GM03348 (cell line): ENCODE measurements at regions not wholly inside any gene's neighbourhood (a gene's known extent, or its start where the extent isn't known, plus 50 kb on each side); places are given as distances from the start of the nearest gene placed in this dataset.

Experiments used
- DNase-seq: peaks from one replicate; pipeline ENCODE4 v3.0.0; 2012; ENCODE audit warnings: low spot score

- DNase-seq: no peak
These were observed 252.3 kb downstream of the LY86 start for GRCh38 chr6:6840831-6841291.

GRCh38 chr6:6841571-6841970 lies 253.1 kb downstream of the LY86 start:
- DNase-seq: no peak

DNA sequence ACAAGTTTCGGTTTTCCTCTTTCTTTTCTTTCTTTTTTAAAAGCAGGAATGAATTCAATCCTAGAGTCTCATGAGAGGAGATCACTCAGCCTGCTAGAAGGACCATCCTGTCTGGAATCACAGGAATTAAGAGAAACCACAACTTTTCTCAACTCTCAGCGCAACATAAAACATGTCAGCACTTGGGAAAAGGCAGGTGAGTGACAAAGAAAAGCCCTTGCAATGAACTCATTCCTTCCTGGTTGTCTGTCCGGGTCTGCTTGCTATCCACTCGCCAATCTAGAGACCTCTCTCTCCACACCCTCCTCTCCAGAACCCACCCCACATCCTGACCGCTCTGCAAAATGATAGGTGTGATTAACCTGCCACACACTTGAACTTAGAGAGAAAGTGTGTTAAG lies 253.8 kb downstream of the LY86 start:
- DNase-seq: no peak

GRCh38 chr6:6843057-6843627 lies 254.6 kb downstream of the LY86 start:
- no peak for DNase-seq

GRCh38 chr6:6843777-6844176 lies 255.3 kb downstream of the LY86 start:
- DNase-seq: no peak

DNA sequence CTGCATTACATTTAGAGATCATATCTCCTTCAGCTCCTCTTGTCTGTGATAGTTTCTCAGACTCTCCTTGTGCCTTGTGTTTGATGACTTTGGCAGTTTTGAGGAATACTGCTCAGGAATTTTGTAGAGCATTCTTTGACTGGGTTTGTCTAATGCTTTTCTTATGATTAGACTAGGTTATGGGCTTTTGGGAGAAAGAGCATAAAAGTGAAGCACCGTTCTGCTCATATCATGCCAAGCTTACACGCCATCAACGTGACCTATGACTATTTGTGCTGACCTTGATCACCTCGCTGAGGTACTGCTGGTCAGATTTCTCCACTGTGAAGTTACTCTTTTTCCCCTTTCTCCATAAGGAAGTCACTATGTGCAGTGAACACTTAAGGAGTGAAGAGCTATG lies 256.0 kb downstream of the LY86 start:
- no peak for DNase-seq

DNA sequence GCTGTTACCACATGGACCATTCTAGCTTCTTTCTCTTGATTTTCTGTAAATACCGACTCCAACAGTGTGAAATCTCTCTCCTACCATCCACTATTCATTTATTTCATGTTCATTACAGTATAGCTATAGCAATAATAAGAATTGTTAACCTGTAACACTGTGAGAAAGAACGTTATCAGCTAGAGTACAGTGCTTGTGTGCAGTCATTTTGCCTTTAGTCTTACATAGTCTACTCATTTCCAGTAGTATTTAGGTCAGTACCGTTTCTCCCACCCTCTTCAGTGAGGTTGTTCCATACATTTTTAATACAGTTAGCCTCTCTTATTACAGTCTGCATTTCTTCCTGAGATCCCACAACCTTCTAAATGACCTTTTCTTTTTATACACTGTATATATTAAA lies 257.1 kb downstream of the LY86 start:
- DNase-seq: no peak

DNA sequence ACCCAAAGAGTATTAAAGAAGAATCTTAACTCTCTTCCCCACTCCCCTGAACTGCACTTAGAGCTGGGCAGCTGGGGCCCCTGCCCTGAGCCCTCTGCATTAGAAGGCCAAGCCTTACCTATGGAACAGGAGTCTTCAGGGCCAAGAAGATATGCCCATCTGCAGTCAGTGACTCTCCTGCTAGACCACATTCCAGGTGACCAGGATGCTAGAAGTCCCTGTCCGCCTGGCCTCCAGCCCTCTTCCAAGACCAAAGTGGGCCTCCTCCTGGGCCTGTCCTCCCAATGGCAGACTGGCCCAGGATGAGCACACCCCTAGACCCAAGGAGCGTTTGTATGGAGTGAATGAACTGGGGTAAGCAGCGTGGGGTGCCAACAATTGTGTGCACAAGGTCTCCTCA lies 259.1 kb downstream of the LY86 start:
- no peak for DNase-seq

DNA sequence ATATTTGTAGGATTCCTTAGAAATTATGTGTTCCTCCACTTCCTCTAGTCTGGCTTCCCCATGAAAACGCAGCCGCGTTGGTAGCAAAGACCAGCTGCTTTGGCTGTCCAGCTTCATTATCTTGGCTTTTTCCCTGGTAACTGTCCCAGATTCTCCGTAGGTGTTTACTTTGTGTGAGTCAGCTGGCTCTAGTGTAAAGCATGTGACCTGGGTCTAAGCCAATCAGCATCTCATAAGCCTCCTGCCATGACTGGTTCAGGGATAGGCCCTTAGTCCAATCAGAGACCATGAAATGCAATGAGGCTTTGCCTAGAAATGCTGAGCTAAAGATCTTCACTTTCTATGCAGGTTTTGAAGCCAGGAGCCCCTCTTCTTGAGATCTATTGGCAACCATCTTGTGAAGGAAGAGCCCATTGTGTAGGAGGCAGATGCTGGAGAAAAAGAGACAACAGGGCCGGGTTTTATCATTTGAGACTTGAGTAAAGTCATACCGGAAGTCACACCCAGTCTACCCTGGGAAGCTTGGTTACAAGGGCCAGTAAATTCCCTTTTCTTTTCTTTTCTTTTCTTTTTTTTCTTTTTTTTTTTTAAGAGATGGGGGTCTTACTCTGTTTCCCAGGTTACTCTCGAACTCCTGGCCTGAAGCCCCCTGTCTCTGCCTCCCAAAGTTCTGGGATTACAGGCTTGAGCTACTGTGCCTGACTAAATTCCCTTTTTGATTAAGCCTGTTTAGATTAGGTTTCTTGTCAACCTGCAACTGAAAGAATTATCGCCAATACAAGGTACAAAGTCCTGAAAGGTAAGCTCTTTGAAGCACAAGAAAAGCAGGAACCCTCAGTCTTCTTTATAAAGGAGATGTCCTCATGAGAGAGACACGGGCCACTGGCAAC lies 256.5 kb upstream of the RREB1 start:
- peak; percentile 43 for DNase-seq

DNA sequence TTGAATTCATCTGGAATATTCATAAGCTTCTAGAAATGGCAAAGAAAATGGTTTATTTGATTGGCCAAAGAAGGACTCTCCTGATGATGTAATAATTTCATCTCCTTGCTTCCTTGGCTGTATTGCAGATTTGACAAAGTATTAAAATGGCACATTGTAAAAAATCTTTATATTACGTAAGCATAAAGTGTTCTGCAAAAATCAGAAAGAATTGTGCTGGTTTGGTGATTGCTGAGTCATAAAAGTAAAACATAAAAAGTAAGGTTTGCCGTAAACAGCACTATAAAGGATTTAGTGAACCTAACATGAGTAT lies 255.9 kb upstream of the RREB1 start:
- DNase-seq: no peak

- peak; percentile 39 for DNase-seq
These were observed 250.9 kb upstream of the RREB1 start for GRCh38 chr6:6856538-6857523.

DNA sequence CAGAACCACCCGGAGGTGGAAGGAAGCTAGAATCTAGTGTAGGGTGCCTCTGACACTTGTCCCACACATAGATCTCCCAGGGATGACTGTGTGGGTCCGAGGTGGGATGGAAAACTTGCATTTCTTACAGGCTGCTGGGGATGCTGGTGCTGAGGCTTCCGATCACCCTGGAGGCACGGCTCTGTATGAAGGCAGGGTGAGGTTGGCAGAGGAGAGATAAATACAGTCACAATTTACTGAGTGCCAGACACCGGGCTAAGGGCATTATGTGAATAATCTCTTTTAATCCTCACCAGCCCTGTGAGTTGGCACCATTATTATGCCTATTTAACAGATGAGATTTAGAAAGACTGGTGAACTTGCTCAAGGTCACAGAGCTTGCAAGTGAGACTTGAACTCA lies 250.2 kb upstream of the RREB1 start:
- DNase-seq: no peak

GRCh38 chr6:6858533-6858982 lies 249.2 kb upstream of the RREB1 start:
- DNase-seq: no peak

DNA sequence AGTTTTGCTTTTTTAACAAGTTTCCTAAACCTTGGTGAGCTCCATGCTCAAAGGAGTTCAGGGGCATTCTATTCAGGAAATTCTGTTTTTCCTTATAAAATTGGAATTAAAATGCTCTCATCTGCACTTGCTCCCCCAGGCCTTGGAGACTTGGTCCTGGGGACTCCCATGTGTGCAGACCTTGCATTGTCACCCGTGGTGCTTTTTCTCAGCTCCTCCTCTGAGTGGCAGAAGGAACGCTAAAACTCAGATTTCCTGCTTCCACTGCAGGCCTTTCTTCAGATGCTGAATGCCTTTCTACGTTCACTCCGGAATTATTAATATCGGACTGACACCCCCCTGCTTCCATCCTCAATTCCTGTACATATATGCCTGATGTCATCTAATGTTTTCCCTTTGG lies 248.7 kb upstream of the RREB1 start:
- no peak for DNase-seq

GRCh38 chr6:6859722-6860121 lies 248.0 kb upstream of the RREB1 start:
- DNase-seq: no peak

DNA sequence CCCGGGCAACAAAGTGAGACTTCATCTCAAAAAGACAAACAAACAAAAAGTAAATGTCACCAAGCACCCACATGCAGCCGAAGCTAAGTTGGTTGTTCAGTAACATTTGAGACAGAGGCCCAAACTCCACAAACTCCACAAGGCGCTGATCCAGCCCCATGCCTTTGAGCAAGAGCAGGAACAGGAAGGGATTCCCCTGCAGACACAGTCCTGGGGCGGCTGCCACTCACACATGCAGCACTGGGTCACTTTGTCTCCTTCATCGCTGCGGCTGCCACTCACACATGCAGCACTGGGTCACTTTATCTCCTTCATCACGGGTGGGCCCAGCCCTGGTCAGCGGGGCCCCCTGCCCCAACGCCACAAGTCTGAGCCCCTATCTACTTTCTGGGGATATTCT lies 246.9 kb upstream of the RREB1 start:
- no peak for DNase-seq

GRCh38 chr6:6861351-6861894 lies 246.3 kb upstream of the RREB1 start:
- no peak for DNase-seq

GRCh38 chr6:6861995-6862394 lies 245.8 kb upstream of the RREB1 start:
- no peak for DNase-seq

DNA sequence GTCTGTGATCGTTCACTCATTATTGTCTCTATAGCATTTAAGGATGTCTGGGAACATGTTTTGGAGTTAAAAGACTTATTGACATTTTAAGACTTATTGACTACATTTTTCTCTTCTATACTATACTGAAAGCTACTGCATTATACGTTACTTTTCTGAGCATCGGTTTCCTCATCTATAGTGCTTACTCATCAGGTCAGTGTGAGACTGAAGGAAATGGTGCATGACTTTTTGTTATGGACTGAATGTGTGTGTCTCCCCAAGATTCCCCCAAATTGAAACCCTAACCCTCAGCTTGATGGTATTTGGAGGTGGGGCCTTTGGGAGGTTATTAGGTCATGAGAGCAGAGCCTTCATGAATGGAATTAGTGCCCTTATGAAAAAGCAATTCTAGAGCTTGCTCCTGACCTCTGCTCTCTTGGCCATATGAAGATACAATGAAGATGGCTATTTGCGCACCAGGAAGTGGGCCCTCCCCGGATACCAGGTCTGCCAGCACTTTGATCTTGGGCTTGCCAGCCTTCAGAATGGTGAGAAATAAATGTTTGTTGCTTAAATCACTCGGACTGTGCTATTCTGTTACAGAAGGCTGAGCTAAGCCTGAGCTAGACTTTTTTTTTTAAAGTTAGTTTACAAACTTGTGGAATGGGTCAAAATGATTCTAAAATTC lies 243.7 kb upstream of the RREB1 start:
- DNase-seq: no peak

GRCh38 chr6:6865611-6866010 lies 242.2 kb upstream of the RREB1 start:
- no peak for DNase-seq

- no peak for DNase-seq
These were observed 240.9 kb upstream of the RREB1 start for GRCh38 chr6:6866656-6867403.
